WTC11 (cell line): ENCODE measurements at regions not wholly inside any gene's neighbourhood (a gene's known extent, or its start where the extent isn't known, plus 50 kb on each side); places are given as distances from the start of the nearest gene placed in this dataset.
A peak's percentile ranks its signal among the peaks of the same experiment; 100 is the strongest.

Source experiments
- ATAC-seq: fragments of 200-7000 bp; cut with Tn5 transposase; 2 replicates; pipeline ENCODE4 v1.10.0; 2021; ENCODE audit warnings: mild to moderate bottlenecking, moderate library complexity
- CTCF ChIA-PET: fragments of 300-600 bp; sonication (Branson Sonifier 250); formaldehyde crosslinking; loops from one replicate; lab custom pipeline; 2021; ENCODE audit warnings: antibody characterized with exemption; lab: Charles Lee
- POLR2A ChIA-PET: fragments of 350-600 bp; sonication (Branson Sonifier 250); formaldehyde crosslinking; loops from one replicate; lab custom pipeline; 2021; ENCODE audit warnings: antibody characterized with exemption; lab: Charles Lee
- DNase-seq: peaks from one replicate; pipeline ENCODE4 v3.0.0; 2021; ENCODE audit warnings: low spot score
- H3K27ac Mint-ChIP-seq: 2 replicates; pipeline ENCODE4 v1.8.0; 2021; ENCODE audit warnings: mixed read lengths
- H3K27me3 Mint-ChIP-seq: 2 replicates; pipeline ENCODE4 v1.8.0; 2021; ENCODE audit warnings: low read depth, mild to moderate bottlenecking, moderate library complexity, mixed read lengths
- H3K36me3 Mint-ChIP-seq: 2 replicates; pipeline ENCODE4 v1.8.0; 2021; ENCODE audit warnings: mixed read lengths
- H3K4me1 Mint-ChIP-seq: 2 replicates; pipeline ENCODE4 v1.8.0; 2022; ENCODE audit warnings: mixed read lengths
- H3K4me3 Mint-ChIP-seq: 2 replicates; pipeline ENCODE4 v1.8.0; 2021; ENCODE audit warnings: mild to moderate bottlenecking, moderate library complexity, mixed read lengths
- H3K9me3 Mint-ChIP-seq: 2 replicates; pipeline ENCODE4 v1.8.0; 2021; ENCODE audit warnings: mixed read lengths
- ATF3 ChIP-seq: sonication (generic); formaldehyde crosslinking; conservative IDR thresholded peaks from 2 replicates; pipeline ENCODE4 v1.8.1; 2022; ENCODE audit warnings: mild to moderate bottlenecking, missing genetic modification reagents
- MLX ChIP-seq: sonication (generic); formaldehyde crosslinking; IDR thresholded peaks from 2 replicates; pipeline ENCODE4 v1.8.1; 2023; ENCODE audit warnings: mild to moderate bottlenecking, missing genetic modification reagents, moderate library complexity
- MYBL2 ChIP-seq: sonication (generic); formaldehyde crosslinking; IDR thresholded peaks from 2 replicates; pipeline ENCODE4 v1.8.1; 2023; ENCODE audit warnings: mild to moderate bottlenecking, moderate library complexity, missing genetic modification reagents
- OVOL2 ChIP-seq: fragments of 250-450 bp; sonication (Bioruptor Pico); IDR thresholded peaks from 2 replicates; pipeline ENCODE4 v1.9.0; 2021; ENCODE audit warnings: mild to moderate bottlenecking, borderline replicate concordance
- SMAD4 ChIP-seq: sonication (generic); formaldehyde crosslinking; IDR thresholded peaks from 2 replicates; pipeline ENCODE4 v1.8.0; 2022; ENCODE audit warnings: mild to moderate bottlenecking, missing genetic modification reagents
- TEAD4 ChIP-seq: sonication (generic); formaldehyde crosslinking; IDR thresholded peaks from 2 replicates; pipeline ENCODE4 v1.8.0; 2022; ENCODE audit warnings: mild to moderate bottlenecking, missing genetic modification reagents
- TP53 ChIP-seq: sonication (generic); formaldehyde crosslinking; IDR thresholded peaks from 2 replicates; pipeline ENCODE4 v1.8.1; 2023; ENCODE audit warnings: mild to moderate bottlenecking, missing genetic modification reagents
- ZNF532 ChIP-seq: fragments of 250-450 bp; sonication (Bioruptor Pico); IDR thresholded peaks from 2 replicates; pipeline ENCODE4 v1.9.0; 2021; ENCODE audit warnings: mild to moderate bottlenecking, borderline replicate concordance
- TF ChIP-seq, protein P1 (sequence below): sonication (generic); formaldehyde crosslinking; IDR thresholded peaks from 2 replicates; pipeline ENCODE4 v1.8.1; 2023; ENCODE audit warnings: mild to moderate bottlenecking, missing genetic modification reagents, moderate library complexity
- TF ChIP-seq, protein P2 (sequence below): sonication (generic); formaldehyde crosslinking; IDR thresholded peaks from 2 replicates; pipeline ENCODE4 v1.8.0; 2022; ENCODE audit warnings: missing genetic modification reagents
- TF ChIP-seq, protein P3 (sequence below): sonication (generic); formaldehyde crosslinking; IDR thresholded peaks from 2 replicates; pipeline ENCODE4 v1.8.0; 2023; ENCODE audit warnings: mild to moderate bottlenecking, missing genetic modification reagents
- TF ChIP-seq, protein P4 (sequence below): fragments of 250-450 bp; sonication (Bioruptor Pico); conservative IDR thresholded peaks from 2 replicates; pipeline ENCODE4 v1.9.0; 2021; ENCODE audit warnings: mild to moderate bottlenecking
- TF ChIP-seq, protein P5 (sequence below): sonication (generic); formaldehyde crosslinking; IDR thresholded peaks from 2 replicates; pipeline ENCODE4 v1.8.0; 2022; ENCODE audit warnings: mild to moderate bottlenecking, missing genetic modification reagents

DNA sequence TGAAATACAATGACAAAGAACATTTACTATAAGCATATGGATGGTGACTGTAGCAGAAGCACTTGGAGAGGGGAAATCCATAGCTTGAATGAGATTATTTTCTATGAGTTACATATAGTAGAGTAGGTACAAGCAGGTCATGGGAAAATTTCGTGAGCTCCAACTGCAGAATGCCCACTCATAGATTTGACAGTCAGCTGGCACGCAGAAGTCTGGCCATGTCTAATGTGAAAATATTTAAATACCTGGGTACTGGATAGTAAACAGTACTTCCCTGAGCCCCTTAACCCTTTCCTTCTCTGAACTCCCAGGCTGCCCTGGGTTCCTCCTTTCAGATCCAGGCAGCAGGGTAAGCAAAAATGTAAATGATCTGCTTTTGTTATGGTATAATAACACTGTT is 209.7 kb downstream of the OTUD1 start:
- ATAC-seq (no peak), DNase-seq (no peak)
- H3K36me3 Mint-ChIP-seq: no peaks in the 10 kb centered on the region
- H3K4me3 Mint-ChIP-seq: no peak overlapping the region
- ChIA-PET POLR2A (no interaction called here), CTCF (no interaction called here)
- no peaks in the 10 kb centered on the region for H3K27me3 Mint-ChIP-seq
- no peaks in the 10 kb centered on the region for H3K9me3 Mint-ChIP-seq
- TF ChIP-seq, protein P1, sequence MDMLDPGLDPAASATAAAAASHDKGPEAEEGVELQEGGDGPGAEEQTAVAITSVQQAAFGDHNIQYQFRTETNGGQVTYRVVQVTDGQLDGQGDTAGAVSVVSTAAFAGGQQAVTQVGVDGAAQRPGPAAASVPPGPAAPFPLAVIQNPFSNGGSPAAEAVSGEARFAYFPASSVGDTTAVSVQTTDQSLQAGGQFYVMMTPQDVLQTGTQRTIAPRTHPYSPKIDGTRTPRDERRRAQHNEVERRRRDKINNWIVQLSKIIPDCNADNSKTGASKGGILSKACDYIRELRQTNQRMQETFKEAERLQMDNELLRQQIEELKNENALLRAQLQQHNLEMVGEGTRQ (CRISPR knock-in tag): no peak
- H3K27ac Mint-ChIP-seq: no peak overlapping the region
- peaks cover under 1% of the 10 kb centered on the region for H3K4me1 Mint-ChIP-seq

- H3K27me3 Mint-ChIP-seq: no peaks in the 10 kb centered on the region
- POLR2A ChIA-PET: no interaction called here
These were observed 217.9 kb downstream of the OTUD1 start for GRCh38 chr10:23656735-23657134.

More at GRCh38 chr10:23656735-23657134, 217.9 kb downstream of the OTUD1 start:
- no peak overlapping the region for H3K4me3 Mint-ChIP-seq
- H3K36me3 Mint-ChIP-seq: no peaks in the 10 kb centered on the region
- CTCF ChIA-PET: interaction anchor here (0.8 to 1.3 kb wide), 5 partner anchors 15 to 498 kb away, joined by 3 to 4 read pairs (median 3); no protein-coding TSS in a partner anchor
- no peak overlapping the region for H3K27ac Mint-ChIP-seq
- no peak for TF ChIP-seq SMAD4 (CRISPR knock-in tag)
- TF ChIP-seq, protein P1 (CRISPR knock-in tag): no peak
- no peak for TF ChIP-seq ZNF532
- TF ChIP-seq, protein P2, sequence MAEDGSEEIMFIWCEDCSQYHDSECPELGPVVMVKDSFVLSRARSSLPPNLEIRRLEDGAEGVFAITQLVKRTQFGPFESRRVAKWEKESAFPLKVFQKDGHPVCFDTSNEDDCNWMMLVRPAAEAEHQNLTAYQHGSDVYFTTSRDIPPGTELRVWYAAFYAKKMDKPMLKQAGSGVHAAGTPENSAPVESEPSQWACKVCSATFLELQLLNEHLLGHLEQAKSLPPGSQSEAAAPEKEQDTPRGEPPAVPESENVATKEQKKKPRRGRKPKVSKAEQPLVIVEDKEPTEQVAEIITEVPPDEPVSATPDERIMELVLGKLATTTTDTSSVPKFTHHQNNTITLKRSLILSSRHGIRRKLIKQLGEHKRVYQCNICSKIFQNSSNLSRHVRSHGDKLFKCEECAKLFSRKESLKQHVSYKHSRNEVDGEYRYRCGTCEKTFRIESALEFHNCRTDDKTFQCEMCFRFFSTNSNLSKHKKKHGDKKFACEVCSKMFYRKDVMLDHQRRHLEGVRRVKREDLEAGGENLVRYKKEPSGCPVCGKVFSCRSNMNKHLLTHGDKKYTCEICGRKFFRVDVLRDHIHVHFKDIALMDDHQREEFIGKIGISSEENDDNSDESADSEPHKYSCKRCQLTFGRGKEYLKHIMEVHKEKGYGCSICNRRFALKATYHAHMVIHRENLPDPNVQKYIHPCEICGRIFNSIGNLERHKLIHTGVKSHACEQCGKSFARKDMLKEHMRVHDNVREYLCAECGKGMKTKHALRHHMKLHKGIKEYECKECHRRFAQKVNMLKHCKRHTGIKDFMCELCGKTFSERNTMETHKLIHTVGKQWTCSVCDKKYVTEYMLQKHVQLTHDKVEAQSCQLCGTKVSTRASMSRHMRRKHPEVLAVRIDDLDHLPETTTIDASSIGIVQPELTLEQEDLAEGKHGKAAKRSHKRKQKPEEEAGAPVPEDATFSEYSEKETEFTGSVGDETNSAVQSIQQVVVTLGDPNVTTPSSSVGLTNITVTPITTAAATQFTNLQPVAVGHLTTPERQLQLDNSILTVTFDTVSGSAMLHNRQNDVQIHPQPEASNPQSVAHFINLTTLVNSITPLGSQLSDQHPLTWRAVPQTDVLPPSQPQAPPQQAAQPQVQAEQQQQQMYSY (CRISPR knock-in tag): no peak
- TF ChIP-seq, protein P3, sequence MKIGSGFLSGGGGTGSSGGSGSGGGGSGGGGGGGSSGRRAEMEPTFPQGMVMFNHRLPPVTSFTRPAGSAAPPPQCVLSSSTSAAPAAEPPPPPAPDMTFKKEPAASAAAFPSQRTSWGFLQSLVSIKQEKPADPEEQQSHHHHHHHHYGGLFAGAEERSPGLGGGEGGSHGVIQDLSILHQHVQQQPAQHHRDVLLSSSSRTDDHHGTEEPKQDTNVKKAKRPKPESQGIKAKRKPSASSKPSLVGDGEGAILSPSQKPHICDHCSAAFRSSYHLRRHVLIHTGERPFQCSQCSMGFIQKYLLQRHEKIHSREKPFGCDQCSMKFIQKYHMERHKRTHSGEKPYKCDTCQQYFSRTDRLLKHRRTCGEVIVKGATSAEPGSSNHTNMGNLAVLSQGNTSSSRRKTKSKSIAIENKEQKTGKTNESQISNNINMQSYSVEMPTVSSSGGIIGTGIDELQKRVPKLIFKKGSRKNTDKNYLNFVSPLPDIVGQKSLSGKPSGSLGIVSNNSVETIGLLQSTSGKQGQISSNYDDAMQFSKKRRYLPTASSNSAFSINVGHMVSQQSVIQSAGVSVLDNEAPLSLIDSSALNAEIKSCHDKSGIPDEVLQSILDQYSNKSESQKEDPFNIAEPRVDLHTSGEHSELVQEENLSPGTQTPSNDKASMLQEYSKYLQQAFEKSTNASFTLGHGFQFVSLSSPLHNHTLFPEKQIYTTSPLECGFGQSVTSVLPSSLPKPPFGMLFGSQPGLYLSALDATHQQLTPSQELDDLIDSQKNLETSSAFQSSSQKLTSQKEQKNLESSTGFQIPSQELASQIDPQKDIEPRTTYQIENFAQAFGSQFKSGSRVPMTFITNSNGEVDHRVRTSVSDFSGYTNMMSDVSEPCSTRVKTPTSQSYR: no peak
- TF ChIP-seq ATF3: no peak
- TF ChIP-seq MYBL2 (CRISPR knock-in tag): no peak
- no peak for TF ChIP-seq TEAD4
- TF ChIP-seq TP53 (CRISPR knock-in tag): no peak
- TF ChIP-seq MLX (CRISPR knock-in tag): no peak
- TF ChIP-seq, protein P4, sequence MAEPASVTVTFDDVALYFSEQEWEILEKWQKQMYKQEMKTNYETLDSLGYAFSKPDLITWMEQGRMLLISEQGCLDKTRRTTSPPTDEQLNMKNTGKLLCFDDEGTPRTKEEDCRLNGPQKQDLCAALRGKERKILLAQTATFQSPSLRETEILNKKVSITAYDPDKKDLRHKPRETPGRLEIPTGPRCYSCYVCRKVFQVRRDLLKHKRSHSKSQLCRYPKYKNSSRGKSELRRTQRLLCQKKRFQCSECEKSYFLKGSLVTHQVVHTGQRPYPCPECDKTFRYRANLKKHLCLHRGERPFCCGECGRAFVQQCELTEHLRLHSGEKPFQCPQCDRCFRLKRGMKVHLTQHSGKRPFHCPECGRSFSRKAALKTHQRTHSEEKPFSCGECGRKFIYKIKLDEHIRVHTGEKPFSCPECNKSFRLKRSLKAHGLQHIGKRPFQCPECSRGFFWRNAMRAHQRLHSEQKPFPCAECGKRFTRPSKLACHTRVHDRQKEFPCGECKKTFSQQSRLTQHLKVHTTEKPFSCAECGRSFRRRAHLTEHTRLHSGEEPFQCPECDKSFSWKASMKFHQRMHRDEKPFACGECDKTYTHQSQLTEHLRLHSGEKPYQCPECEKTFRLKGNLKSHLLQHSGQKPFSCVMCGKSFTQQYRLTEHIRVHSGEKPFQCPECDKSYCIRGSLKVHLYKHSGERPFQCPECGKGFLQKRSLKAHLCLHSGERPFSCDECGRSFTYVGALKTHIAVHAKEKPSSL (CRISPR knock-in tag): no peak
- TF ChIP-seq OVOL2 (CRISPR knock-in tag): no peak
- TF ChIP-seq, protein P5, sequence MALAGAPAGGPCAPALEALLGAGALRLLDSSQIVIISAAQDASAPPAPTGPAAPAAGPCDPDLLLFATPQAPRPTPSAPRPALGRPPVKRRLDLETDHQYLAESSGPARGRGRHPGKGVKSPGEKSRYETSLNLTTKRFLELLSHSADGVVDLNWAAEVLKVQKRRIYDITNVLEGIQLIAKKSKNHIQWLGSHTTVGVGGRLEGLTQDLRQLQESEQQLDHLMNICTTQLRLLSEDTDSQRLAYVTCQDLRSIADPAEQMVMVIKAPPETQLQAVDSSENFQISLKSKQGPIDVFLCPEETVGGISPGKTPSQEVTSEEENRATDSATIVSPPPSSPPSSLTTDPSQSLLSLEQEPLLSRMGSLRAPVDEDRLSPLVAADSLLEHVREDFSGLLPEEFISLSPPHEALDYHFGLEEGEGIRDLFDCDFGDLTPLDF (CRISPR knock-in tag): no peak
- ATAC-seq (peak; percentile 73), DNase-seq (peak; percentile 12)
- peaks cover 16% of the 10 kb centered on the region for H3K4me1 Mint-ChIP-seq
- H3K9me3 Mint-ChIP-seq: no peaks in the 10 kb centered on the region
